SK-N-SH treated with all-trans-retinoic acid at 6 μM for 48 hours (cell line): ENCODE measurements at regions not wholly inside any gene's neighbourhood (a gene's known extent, or its start where the extent isn't known, plus 50 kb on each side); places are given as distances from the start of the nearest gene placed in this dataset.

Experiments
- ATAC-seq: fragments of 200-7000 bp; cut with Tn5 transposase; 3 replicates; pipeline ENCODE4 v1.9.1; 2020; ENCODE audit warnings: mild to moderate bottlenecking, moderate library complexity
- ARNTL ChIP-seq: fragments of 450-650 bp; formaldehyde crosslinking; IDR thresholded peaks from 2 replicates; pipeline ENCODE4 v1.5.0; 2020; ENCODE audit warnings: low read depth, mild to moderate bottlenecking, moderate library complexity, borderline replicate concordance
- BACH2 ChIP-seq: fragments of 250-450 bp; sonication (Bioruptor Pico); IDR thresholded peaks from 2 replicates; pipeline ENCODE4 v1.9.0; 2021; ENCODE audit warnings: mild to moderate bottlenecking, borderline replicate concordance
- CREB5 ChIP-seq: fragments of 250-450 bp; sonication (Bioruptor Pico); IDR thresholded peaks from 2 replicates; pipeline ENCODE4 v1.5.1; 2020; ENCODE audit warnings: low read depth, mild to moderate bottlenecking, moderate library complexity
- CSDC2 ChIP-seq: fragments of 250-450 bp; sonication (Bioruptor Pico); IDR thresholded peaks from 2 replicates; pipeline ENCODE4 v1.5.0; 2020; ENCODE audit warnings: mild to moderate bottlenecking, moderate library complexity
- CSRNP3 ChIP-seq: fragments of 250-450 bp; sonication (Bioruptor Pico); IDR thresholded peaks from 2 replicates; pipeline ENCODE4 v1.5.1; 2021; ENCODE audit warnings: mild to moderate bottlenecking, moderate library complexity
- GLIS3 ChIP-seq: fragments of 250-450 bp; sonication (Bioruptor Pico); IDR thresholded peaks from 2 replicates; pipeline ENCODE4 v1.5.0; 2020; ENCODE audit warnings: mild to moderate bottlenecking, moderate library complexity
- ISL1 ChIP-seq: fragments of 250-450 bp; sonication (Bioruptor Pico); IDR thresholded peaks from 2 replicates; pipeline ENCODE4 v2.1.2; 2022; ENCODE audit warnings: mild to moderate bottlenecking, moderate library complexity
- OSR1 ChIP-seq: fragments of 250-450 bp; sonication (Bioruptor Pico); IDR thresholded peaks from 2 replicates; pipeline ENCODE4 v1.8.0; 2022; ENCODE audit warnings: moderate library complexity, mild to moderate bottlenecking, inconsistent platforms
- PATZ1 ChIP-seq: fragments of 250-450 bp; sonication (Bioruptor Pico); IDR thresholded peaks from 2 replicates; pipeline ENCODE4 v1.8.0; 2020; ENCODE audit warnings: mild to moderate bottlenecking, moderate library complexity, borderline replicate concordance
- POU6F1 ChIP-seq: fragments of 250-450 bp; sonication (Bioruptor Pico); IDR thresholded peaks from 2 replicates; pipeline ENCODE4 v1.8.0; 2021; ENCODE audit warnings: low read depth, mild to moderate bottlenecking, moderate library complexity, borderline replicate concordance
- PPARA ChIP-seq: fragments of 250-450 bp; sonication (Bioruptor Pico); IDR thresholded peaks from 2 replicates; pipeline ENCODE4 v1.5.0; 2020; ENCODE audit warnings: mild to moderate bottlenecking, borderline replicate concordance
- SNAI2 ChIP-seq: fragments of 250-450 bp; sonication (Bioruptor Pico); IDR thresholded peaks from 2 replicates; pipeline ENCODE4 v1.5.0; 2020; ENCODE audit warnings: mild to moderate bottlenecking, moderate library complexity
- TCF4 ChIP-seq: fragments of 250-450 bp; sonication (Bioruptor Pico); IDR thresholded peaks from 2 replicates; pipeline ENCODE4 v1.8.0; 2021; ENCODE audit warnings: mild to moderate bottlenecking, moderate library complexity, borderline replicate concordance
- TOX ChIP-seq: fragments of 250-450 bp; sonication (Bioruptor Pico); IDR thresholded peaks from 2 replicates; pipeline ENCODE4 v1.8.0; 2021; ENCODE audit warnings: mild to moderate bottlenecking, moderate library complexity, borderline replicate concordance
- TSHZ2 ChIP-seq: fragments of 250-450 bp; sonication (Bioruptor Pico); IDR thresholded peaks from 2 replicates; pipeline ENCODE4 v1.5.0; 2020; ENCODE audit warnings: mild to moderate bottlenecking, moderate library complexity
- ZC3H10 ChIP-seq: fragments of 250-450 bp; sonication (Bioruptor Pico); IDR thresholded peaks from 2 replicates; pipeline ENCODE4 v1.5.1; 2021; ENCODE audit warnings: mild to moderate bottlenecking, moderate library complexity
- ZFP3 ChIP-seq: fragments of 250-450 bp; sonication (Bioruptor Pico); IDR thresholded peaks from 2 replicates; pipeline ENCODE4 v1.5.0; 2020; ENCODE audit warnings: mild to moderate bottlenecking, moderate library complexity
- ZFP30 ChIP-seq: fragments of 450-650 bp; formaldehyde crosslinking; IDR thresholded peaks from 2 replicates; pipeline ENCODE4 v1.5.0; 2022; ENCODE audit warnings: mild to moderate bottlenecking, moderate library complexity
- ZNF565 ChIP-seq: fragments of 450-650 bp; formaldehyde crosslinking; conservative IDR thresholded peaks from 2 replicates; pipeline ENCODE4 v1.5.0; 2020; ENCODE audit warnings: low read depth, mild to moderate bottlenecking, moderate library complexity
- ZNF70 ChIP-seq: fragments of 450-650 bp; formaldehyde crosslinking; IDR thresholded peaks from 2 replicates; pipeline ENCODE4 v1.5.0; 2020; ENCODE audit warnings: mild to moderate bottlenecking, moderate library complexity
- ZNF8 ChIP-seq: fragments of 450-650 bp; formaldehyde crosslinking; IDR thresholded peaks from 2 replicates; pipeline ENCODE4 v1.5.0; 2020; ENCODE audit warnings: mild to moderate bottlenecking, moderate library complexity

GRCh38 chr3:146892041-146892440 lies 286.9 kb upstream of the PLSCR5 start:
- ATAC-seq = no peak
- no peak for TF ChIP-seq CREB5 (CRISPR knock-in tag)
- TF ChIP-seq ZNF8 (CRISPR knock-in tag) = no peak
- no peak for TF ChIP-seq GLIS3 (CRISPR knock-in tag)
- no peak for TF ChIP-seq ZFP30
- TF ChIP-seq PATZ1 (CRISPR knock-in tag) = no peak
- no peak for TF ChIP-seq ZNF70 (CRISPR knock-in tag)
- TF ChIP-seq ZC3H10 (CRISPR knock-in tag) = no peak
- no peak for TF ChIP-seq TSHZ2 (CRISPR knock-in tag)
- no peak for TF ChIP-seq CSDC2 (CRISPR knock-in tag)
- TF ChIP-seq CSRNP3 (CRISPR knock-in tag) = no peak
- no peak for TF ChIP-seq OSR1 (CRISPR knock-in tag)
- no peak for TF ChIP-seq POU6F1 (CRISPR knock-in tag)
- no peak for TF ChIP-seq TOX (CRISPR knock-in tag)
- no peak for TF ChIP-seq TCF4
- TF ChIP-seq ZNF565 (CRISPR knock-in tag) = no peak
- no peak for TF ChIP-seq ISL1 (CRISPR knock-in tag)

GRCh38 chr3:146889626-146890025 lies 284.5 kb upstream of the PLSCR5 start:
- ATAC-seq = no peak
- TF ChIP-seq TCF4 (no peak), ARNTL (no peak), OSR1 (CRISPR knock-in tag) (no peak), ZNF70 (CRISPR knock-in tag) (no peak), CSRNP3 (CRISPR knock-in tag) (no peak), SNAI2 (no peak), TOX (CRISPR knock-in tag) (no peak), ISL1 (CRISPR knock-in tag) (no peak), TSHZ2 (CRISPR knock-in tag) (no peak), ZNF565 (CRISPR knock-in tag) (no peak), ZC3H10 (CRISPR knock-in tag) (no peak), PPARA (CRISPR knock-in tag) (no peak), PATZ1 (CRISPR knock-in tag) (no peak), ZFP3 (CRISPR knock-in tag) (no peak), ZNF8 (CRISPR knock-in tag) (no peak), CSDC2 (CRISPR knock-in tag) (no peak), GLIS3 (CRISPR knock-in tag) (no peak), ZFP30 (no peak), BACH2 (CRISPR knock-in tag) (no peak)
